ENCODE measurements at regions not wholly inside any gene's neighbourhood (a gene's known extent, or its start where the extent isn't known, plus 50 kb on each side); places are given as distances from the start of the nearest gene placed in this dataset.

- TF ChIP-seq, protein P1, sequence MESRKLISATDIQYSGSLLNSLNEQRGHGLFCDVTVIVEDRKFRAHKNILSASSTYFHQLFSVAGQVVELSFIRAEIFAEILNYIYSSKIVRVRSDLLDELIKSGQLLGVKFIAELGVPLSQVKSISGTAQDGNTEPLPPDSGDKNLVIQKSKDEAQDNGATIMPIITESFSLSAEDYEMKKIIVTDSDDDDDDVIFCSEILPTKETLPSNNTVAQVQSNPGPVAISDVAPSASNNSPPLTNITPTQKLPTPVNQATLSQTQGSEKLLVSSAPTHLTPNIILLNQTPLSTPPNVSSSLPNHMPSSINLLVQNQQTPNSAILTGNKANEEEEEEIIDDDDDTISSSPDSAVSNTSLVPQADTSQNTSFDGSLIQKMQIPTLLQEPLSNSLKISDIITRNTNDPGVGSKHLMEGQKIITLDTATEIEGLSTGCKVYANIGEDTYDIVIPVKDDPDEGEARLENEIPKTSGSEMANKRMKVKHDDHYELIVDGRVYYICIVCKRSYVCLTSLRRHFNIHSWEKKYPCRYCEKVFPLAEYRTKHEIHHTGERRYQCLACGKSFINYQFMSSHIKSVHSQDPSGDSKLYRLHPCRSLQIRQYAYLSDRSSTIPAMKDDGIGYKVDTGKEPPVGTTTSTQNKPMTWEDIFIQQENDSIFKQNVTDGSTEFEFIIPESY (IDR thresholded peaks at IDR 0.05; ENCODE audit: extremely low read depth, insufficient replicate concordance, low read length) = no peak
- TF ChIP-seq POLR2AphosphoS5 (IDR thresholded peaks at IDR 0.05; ENCODE audit: low read depth, low read length) = no peak
Observed at GRCh38 chr2:10990561-10991111, 78.9 kb downstream of the KCNF1 start (continued).

GRCh38 chr2:10992023-10992791 is 80.5 kb downstream of the KCNF1 start:
- H3K9me2 ChIP-seq (ENCODE audit: insufficient read depth) = no peaks in the 10 kb centered on the region
- H3K4me2 ChIP-seq (ENCODE audit: low read length) = no peak overlapping the region
- ChIA-PET CTCF (no interaction called here), POLR2A (no interaction called here), RAD21 (ENCODE audit: low non-redundant PET in 1 of 2, low total read pairs in 2 of 2, uncharacterized antibody in 2 of 2, unreplicated experiment in 2 of 2) (no interaction called here)
- no peaks in the 10 kb centered on the region for H3K9me3 ChIP-seq (ENCODE audit: control insufficient read depth in 1 of 2, insufficient read depth in 1 of 2, low read depth in 1 of 2, low read length in 2 of 2)
- H3K27ac ChIP-seq (ENCODE audit: low read depth, low read length) = no peak overlapping the region
- H3K36me3 ChIP-seq (ENCODE audit: control insufficient read depth in 1 of 2, insufficient read depth in 2 of 2, low read length in 2 of 2) = no peaks in the 10 kb centered on the region
- intact Hi-C loops (cut with micrococcal nuclease) = no loop called here
- H3K4me1 ChIP-seq (ENCODE audit: control insufficient read depth in 1 of 2, insufficient read depth in 2 of 2, low read length in 2 of 2) = peaks cover 0 to 9% of the 10 kb centered on the region in 2 experiments; a peak in 1 of 4 replicates
- no peak overlapping the region for H2AFZ ChIP-seq (ENCODE audit: low read depth, low read length, poor library complexity, severe bottlenecking)
- H3K79me2 ChIP-seq (ENCODE audit: insufficient read depth, low read length) = no peaks in the 10 kb centered on the region
- DNase-seq (ENCODE audit: low read depth, low spot score) = no peak
- H3K4me3 ChIP-seq (replicated peaks in 1 of 2; ENCODE audit: low read depth in 1 of 2, low read length in 2 of 2) = no peak overlapping the region
- H3K9ac ChIP-seq (ENCODE audit: low read length) = no peak overlapping the region
- no peaks in the 10 kb centered on the region for H4K20me1 ChIP-seq (ENCODE audit: insufficient read depth)
- BruUV-seq (replicated peaks) = no TSS peak
- H3K27me3 ChIP-seq (ENCODE audit: insufficient read depth, low read length) = no peaks in the 10 kb centered on the region
- ATAC-seq = no peak
- TF ChIP-seq CEBPB (IDR thresholded peaks at IDR 0.05; ENCODE audit: low read depth) (no peak), JUND (IDR thresholded peaks at IDR 0.05) (no peak), ATF3 (IDR thresholded peaks at IDR 0.05) (no peak), FOSL1 (IDR thresholded peaks at IDR 0.05; ENCODE audit: low read depth) (no peak), CBX3 (IDR thresholded peaks at IDR 0.05; ENCODE audit: low read depth) (no peak), POLR2A (IDR thresholded peaks at IDR 0.05; ENCODE audit: borderline replicate concordance, extremely low read depth, insufficient read depth, insufficient read length) (no peak), EGR1 (IDR thresholded peaks at IDR 0.05; ENCODE audit: low read depth) (no peak), SRF (IDR thresholded peaks at IDR 0.05; ENCODE audit: low read depth) (no peak), TCF7L2 (IDR thresholded peaks at IDR 0.05; ENCODE audit: borderline replicate concordance, extremely low read depth, insufficient read depth, insufficient read length) (no peak)
- TF ChIP-seq, protein P1 (IDR thresholded peaks at IDR 0.05; ENCODE audit: extremely low read depth, insufficient replicate concordance, low read length) = no peak
- TF ChIP-seq, protein P2, sequence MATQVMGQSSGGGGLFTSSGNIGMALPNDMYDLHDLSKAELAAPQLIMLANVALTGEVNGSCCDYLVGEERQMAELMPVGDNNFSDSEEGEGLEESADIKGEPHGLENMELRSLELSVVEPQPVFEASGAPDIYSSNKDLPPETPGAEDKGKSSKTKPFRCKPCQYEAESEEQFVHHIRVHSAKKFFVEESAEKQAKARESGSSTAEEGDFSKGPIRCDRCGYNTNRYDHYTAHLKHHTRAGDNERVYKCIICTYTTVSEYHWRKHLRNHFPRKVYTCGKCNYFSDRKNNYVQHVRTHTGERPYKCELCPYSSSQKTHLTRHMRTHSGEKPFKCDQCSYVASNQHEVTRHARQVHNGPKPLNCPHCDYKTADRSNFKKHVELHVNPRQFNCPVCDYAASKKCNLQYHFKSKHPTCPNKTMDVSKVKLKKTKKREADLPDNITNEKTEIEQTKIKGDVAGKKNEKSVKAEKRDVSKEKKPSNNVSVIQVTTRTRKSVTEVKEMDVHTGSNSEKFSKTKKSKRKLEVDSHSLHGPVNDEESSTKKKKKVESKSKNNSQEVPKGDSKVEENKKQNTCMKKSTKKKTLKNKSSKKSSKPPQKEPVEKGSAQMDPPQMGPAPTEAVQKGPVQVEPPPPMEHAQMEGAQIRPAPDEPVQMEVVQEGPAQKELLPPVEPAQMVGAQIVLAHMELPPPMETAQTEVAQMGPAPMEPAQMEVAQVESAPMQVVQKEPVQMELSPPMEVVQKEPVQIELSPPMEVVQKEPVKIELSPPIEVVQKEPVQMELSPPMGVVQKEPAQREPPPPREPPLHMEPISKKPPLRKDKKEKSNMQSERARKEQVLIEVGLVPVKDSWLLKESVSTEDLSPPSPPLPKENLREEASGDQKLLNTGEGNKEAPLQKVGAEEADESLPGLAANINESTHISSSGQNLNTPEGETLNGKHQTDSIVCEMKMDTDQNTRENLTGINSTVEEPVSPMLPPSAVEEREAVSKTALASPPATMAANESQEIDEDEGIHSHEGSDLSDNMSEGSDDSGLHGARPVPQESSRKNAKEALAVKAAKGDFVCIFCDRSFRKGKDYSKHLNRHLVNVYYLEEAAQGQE (IDR thresholded peaks at IDR 0.05; ENCODE audit: low read depth) = no peak
- TF ChIP-seq, protein P3, sequence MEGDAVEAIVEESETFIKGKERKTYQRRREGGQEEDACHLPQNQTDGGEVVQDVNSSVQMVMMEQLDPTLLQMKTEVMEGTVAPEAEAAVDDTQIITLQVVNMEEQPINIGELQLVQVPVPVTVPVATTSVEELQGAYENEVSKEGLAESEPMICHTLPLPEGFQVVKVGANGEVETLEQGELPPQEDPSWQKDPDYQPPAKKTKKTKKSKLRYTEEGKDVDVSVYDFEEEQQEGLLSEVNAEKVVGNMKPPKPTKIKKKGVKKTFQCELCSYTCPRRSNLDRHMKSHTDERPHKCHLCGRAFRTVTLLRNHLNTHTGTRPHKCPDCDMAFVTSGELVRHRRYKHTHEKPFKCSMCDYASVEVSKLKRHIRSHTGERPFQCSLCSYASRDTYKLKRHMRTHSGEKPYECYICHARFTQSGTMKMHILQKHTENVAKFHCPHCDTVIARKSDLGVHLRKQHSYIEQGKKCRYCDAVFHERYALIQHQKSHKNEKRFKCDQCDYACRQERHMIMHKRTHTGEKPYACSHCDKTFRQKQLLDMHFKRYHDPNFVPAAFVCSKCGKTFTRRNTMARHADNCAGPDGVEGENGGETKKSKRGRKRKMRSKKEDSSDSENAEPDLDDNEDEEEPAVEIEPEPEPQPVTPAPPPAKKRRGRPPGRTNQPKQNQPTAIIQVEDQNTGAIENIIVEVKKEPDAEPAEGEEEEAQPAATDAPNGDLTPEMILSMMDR (IDR thresholded peaks at IDR 0.05 in 2 of 3, conservative IDR thresholded peaks at IDR 0.05 in 1 of 3; ENCODE audit: borderline replicate concordance in 1 of 3, insufficient read depth in 1 of 3, low read depth in 2 of 3, low read length in 2 of 3) = no peak
